ENCODE measurements at regions not wholly inside any gene's neighbourhood (a gene's known extent, or its start where the extent isn't known, plus 50 kb on each side); places are given as distances from the start of the nearest gene placed in this dataset.

GRCh38 chrX:40484408-40485091, 96.2 kb upstream of the ATP6AP2 start:
- DNase-seq, result no peak

DNA sequence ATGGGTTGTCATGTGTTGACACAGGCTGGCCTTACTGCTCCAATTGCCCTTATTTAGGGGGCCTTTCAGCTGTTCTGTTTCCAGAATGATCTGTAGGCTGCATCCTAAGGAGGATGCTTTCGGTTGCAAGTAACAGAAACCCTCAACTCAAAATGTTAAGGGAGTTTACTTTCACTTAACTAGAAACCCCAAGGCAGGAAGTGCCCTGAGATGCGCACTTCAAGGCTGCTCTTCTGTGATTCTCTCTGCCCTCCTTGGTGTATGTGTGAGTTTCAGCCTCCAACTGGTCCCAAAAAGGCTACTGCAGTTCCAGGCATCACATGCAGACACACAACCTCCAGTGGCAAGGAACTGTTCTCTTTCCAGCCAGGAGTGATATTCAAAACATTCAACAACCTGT, 97.3 kb upstream of the ATP6AP2 start:
- DNase-seq, result no peak

- no peak for DNase-seq
These were observed 100.9 kb upstream of the ATP6AP2 start for GRCh38 chrX:40479777-40480318.

DNA sequence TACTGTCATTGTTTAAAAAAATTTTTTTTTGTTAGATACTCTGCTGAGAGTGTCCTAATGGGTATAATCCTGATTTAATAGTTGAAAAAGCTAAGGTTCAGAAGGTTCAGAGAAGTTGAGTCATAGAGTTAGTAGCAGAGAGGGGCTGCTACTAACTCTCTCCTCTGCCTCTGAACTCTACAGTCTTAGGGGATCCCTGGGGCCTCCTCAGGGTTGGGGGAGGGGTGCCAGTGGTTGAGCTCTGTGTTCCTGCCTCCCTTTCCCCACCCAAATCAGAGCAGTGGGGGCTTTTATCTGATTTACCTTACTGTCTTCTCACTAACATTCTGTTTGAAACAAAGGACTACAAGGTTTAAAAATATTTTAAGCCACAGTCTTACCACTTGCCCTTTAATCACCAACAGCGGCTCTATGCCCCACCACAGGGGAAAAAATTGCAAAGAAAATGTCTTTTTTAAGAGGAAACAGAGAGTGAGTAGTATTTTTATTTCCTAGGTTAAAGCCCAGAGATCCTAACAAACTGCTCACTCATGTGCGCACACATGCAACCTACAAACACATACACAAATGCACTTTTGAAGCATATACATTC, 102.2 kb upstream of the ATP6AP2 start:
- DNase-seq, result no peak

- DNase-seq, result no peak
These were observed 103.8 kb upstream of the ATP6AP2 start for GRCh38 chrX:40476958-40477357.

DNA sequence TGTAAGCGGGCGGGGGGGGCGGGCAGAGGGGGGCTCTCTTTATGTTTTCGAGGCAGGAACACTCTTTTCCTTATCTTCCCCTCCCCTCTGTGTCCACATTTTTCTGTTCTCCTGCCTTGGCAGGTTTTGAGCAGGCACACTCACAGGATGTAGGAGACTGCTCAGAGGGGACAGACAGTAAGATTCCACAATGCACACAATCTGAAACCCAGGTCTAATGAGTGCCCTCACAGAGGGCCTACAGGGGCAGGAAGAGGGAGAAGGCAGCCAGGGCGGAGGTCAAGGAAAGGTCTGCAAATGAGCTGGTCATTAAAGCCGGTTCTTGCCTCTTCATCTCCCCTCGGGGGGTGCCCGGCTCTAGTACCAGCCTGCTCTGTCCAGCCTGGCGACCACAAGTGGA, 106.1 kb upstream of the ATP6AP2 start:
- DNase-seq, result no peak

DNA sequence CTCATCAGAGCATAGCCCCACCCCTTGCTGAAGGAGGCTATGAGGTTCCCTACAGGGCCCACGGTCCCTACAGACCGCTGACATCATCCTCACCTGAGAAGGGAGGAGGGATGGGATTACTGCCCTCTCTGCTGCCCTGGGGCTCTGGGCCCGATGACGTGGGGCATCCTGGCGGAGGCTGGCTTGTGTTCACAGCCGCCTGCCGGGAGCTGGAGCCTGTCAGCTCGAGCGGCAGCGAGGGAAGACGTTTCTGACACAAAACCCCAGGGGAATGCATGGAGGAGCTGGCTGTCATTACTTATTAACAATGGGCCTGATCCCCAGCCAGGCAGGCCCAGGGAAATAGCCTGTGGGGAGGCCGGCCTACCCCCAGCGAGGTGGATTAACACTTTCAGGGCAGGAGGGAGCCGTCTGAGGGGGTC, 106.6 kb upstream of the ATP6AP2 start:
- peak; percentile 70 for DNase-seq

DNA sequence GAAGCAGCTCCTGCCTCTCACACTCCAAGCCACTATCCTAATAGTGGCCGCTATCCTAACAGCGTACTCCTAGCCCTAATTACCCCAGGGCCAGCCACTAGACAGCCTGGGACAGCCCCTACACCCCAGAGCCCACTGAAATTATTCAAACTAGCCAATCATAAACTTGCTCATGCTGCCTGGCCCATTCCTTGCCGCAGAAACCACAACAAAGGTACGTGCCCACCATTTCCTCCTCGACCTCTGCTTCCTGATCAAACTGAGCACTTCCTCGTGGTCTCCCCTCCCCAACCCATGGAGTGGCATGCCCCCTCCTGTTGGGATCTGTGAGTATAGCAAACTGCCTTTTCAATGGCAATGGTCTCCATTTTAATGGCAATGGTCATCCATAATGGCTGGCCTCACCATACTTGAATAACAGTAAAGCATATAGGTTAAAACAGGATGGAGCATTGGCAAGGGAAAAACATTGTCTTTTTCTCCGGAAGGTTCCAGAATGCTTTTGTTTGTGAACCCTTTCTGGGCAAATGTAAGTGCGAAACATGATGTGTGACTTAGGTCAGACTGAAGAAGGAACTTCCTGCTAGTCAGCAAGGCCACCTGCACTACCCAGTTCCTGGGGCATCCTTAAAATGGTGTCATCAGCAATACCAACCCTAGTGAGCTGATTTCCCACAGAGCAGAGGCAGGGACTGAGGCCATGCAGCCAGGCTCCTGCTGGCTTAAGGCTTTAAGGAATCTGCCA, 107.1 kb upstream of the ATP6AP2 start:
- DNase-seq, result no peak

GRCh38 chrX:40471965-40472648, 108.7 kb upstream of the ATP6AP2 start:
- peak; percentile 12 for DNase-seq

DNA sequence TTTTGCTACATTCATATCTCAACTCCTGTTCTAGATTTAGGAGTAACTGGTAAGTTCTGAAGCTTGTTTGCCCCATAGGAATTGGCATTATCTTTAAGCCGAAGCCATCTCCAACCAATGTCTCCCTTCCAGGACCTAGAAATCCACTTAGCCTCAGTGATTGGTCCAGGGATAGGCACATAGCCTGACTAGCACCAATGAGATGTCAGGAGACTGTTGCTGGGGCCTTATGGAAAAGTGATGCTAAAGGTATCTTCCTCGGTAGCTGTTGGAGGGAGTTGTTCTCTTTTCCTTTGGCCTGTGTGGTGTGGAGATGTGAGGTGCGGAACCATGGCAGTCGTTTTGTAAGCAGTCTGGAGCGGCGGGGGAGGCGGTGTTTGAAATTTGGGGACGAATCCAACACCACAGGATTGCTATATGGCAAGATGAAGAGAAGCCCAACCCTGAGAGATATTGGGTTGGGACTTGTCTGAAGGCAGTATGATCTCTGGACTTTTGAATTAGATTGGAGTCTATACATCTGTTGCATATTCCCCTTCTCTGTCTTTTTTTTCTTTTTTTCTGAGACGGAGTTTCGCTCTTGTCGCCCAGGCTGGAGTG, 109.8 kb upstream of the ATP6AP2 start:
- DNase-seq, result no peak

DNA sequence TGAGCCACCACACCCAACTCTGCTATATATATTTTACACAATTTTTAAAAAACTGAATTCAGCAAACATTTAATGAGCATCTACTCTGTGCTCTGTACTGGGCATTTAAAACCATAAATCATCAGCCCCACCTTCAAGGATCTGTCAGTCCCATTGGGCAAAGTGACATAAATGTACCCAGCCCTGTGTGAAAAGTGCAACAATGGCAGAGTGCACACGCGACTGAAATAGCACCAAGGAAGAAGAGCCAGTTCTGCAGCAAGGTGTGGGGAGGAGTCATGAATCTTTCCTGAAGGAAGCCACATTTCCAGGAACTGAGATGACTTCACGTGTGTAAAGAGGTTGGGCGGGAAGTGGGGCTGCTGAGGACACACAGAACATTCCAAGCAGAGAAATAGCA, 111.5 kb upstream of the ATP6AP2 start:
- no peak for DNase-seq

GRCh38 chrX:40468033-40468846, 112.5 kb upstream of the ATP6AP2 start:
- DNase-seq, result peak; percentile 24

- no peak for DNase-seq
These were observed 113.3 kb upstream of the ATP6AP2 start for GRCh38 chrX:40467454-40467853.

GRCh38 chrX:40465735-40466551, 114.8 kb upstream of the ATP6AP2 start:
- no peak for DNase-seq

DNA sequence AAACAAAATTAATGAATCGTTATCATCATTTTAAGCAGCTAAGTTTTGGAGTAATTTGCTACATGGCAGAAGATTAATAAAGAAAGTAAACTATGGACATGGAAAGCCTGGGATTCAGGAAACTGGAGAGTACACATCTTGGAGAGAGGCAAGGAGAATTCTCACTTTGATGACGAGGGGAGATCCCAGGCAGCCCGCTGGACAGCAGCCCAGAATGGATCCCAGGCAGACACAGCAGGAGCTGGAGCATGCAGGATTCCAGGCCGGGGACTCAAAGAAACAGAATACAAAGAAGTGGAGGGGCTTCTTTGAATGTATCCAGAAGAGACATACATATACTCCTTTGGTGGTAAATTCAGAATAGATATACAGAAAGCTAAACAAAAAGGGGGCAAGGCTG, 118.0 kb upstream of the ATP6AP2 start:
- no peak for DNase-seq

- no peak for DNase-seq
These were observed 119.8 kb upstream of the ATP6AP2 start for GRCh38 chrX:40460926-40461325.

DNA sequence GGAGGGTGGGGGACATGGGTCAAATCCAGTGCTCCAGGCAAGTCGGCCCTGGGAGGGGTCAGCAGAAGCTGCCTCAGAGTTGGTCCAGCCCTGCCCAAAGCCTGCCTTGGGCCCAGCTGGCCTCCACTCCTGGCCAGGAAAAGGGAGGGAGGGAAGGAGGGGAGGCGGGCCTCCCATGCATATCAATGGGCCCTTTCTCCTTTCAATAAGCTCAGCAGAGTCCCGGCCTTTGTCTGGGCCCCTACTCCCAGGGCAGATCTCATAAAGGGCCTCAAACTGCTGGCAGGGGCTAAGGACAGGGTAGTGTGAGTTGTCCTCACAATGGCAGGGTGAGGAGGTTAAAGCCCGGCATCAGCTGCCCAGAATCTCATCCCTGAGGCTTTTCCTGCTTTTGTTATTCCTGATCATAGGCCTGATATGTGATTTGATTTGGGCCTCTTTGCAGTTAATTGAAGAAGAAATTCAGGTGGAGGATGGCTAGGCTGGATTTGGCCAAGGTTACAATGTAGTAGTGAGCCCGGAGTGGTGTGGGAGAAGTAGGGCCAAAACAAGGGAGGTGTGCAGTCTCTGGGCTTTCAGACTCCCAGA, 121.1 kb upstream of the ATP6AP2 start:
- DNase-seq, result no peak

DNA sequence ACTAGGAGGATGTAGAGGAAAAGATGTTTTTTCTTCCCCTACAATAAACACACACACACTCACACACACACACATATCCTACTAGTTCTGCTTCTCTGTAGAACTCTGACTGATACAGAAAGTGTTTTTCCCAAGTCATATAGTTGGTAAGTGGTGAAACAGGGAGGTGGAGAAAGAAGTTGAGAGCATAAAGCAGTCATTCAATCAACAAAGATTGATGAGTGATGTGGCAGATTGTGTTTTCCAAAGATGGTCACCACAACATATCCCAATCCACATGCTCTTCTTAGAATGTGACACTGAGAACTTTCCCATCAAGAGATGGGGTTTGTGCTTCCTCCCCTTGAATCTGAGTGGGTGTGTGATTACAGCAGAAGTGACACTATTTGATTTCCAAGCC, 123.4 kb upstream of the ATP6AP2 start:
- no peak for DNase-seq

GRCh38 chrX:40452031-40452430, 128.7 kb upstream of the ATP6AP2 start:
- DNase-seq, result no peak

- no peak for DNase-seq
These were observed 130.6 kb upstream of the ATP6AP2 start for GRCh38 chrX:40449956-40450706.

Measured in NCI-H2107 (cell line).